Thyroid gland (tissue), 4 donors: ENCODE measurements at regions not wholly inside any gene's neighbourhood (a gene's known extent, or its start where the extent isn't known, plus 50 kb on each side); places are given as distances from the start of the nearest gene placed in this dataset.

ENCODE experiments used
- DNase-seq, 2 donors: peaks; one replicate each; pipeline ENCODE4 v3.0.0-alpha.2; 2019
- H3K27ac ChIP-seq, 3 donors: fragments of 200-600 bp; sonication (generic); 1 replicate in 2 of 3; 2 replicates in 1 of 3; pipeline ENCODE4 v1.5.1; 2016 to 2019; ENCODE audit warnings: mild to moderate bottlenecking in 1 of 3, moderate library complexity in 1 of 3
- H3K27me3 ChIP-seq: fragments of 200-600 bp; sonication (generic); one replicate; pipeline ENCODE4 v1.5.1; 2019
- H3K36me3 ChIP-seq, 2 donors: fragments of 200-600 bp; sonication (generic); one replicate each; pipeline ENCODE4 v1.5.1; 2016 to 2019
- H3K4me1 ChIP-seq, 2 donors: fragments of 200-600 bp; sonication (generic); one replicate each; pipeline ENCODE4 v1.5.1; 2017 to 2019
- H3K4me3 ChIP-seq, 3 donors: fragments of 200-600 bp; sonication (generic); replicated peaks in 1 of 3; 1 replicate in 2 of 3; 2 replicates in 1 of 3; pipeline ENCODE4 v1.5.1; 2016; ENCODE audit warnings: mild to moderate bottlenecking in 1 of 3
- H3K9me3 ChIP-seq: fragments of 200-600 bp; sonication (generic); one replicate; pipeline ENCODE4 v1.5.1; 2017
- POLR2A ChIP-seq, 2 donors: fragments of 450-650 bp; IDR thresholded peaks; one replicate each; pipeline ENCODE4 v1.6.1; 2017; ENCODE audit warnings: antibody characterized with exemption in 2 of 2, mild to moderate bottlenecking in 2 of 2, moderate library complexity in 1 of 2
- WGBS, 2 donors: methylation state at CpG; one replicate each; pipeline ENCODE4 v1.1.5; 2017; 5-methylcytosine and 5-hydroxymethylcytosine counted together
- intact Hi-C: fragments of 100-400 bp; cut with DNase I; formaldehyde crosslinking; loops from one replicate; pipeline ENCODE4 v1.15.1; 2023
- TF ChIP-seq, protein P1 (sequence below), 6 experiments: fragments of 200-600 bp in 3 of 6; fragments of 450-650 bp in 3 of 6; sonication (generic) in 3 of 6; IDR thresholded peaks; one replicate each; pipeline ENCODE4 v1.5.1; 2016 to 2019; ENCODE audit warnings: antibody characterized with exemption in 6 of 6, mild to moderate bottlenecking in 2 of 6, inconsistent platforms in 1 of 6, moderate library complexity in 1 of 6

GRCh38 chr6:16063580-16063979, 65.3 kb upstream of the MYLIP start:
- H3K36me3 ChIP-seq: no peaks in the 10 kb centered on the region
- no peak overlapping the region for H3K27ac ChIP-seq
- H3K4me1 ChIP-seq: no peaks in the 10 kb centered on the region
- no peak overlapping the region for H3K4me3 ChIP-seq
- TF ChIP-seq, protein P1, sequence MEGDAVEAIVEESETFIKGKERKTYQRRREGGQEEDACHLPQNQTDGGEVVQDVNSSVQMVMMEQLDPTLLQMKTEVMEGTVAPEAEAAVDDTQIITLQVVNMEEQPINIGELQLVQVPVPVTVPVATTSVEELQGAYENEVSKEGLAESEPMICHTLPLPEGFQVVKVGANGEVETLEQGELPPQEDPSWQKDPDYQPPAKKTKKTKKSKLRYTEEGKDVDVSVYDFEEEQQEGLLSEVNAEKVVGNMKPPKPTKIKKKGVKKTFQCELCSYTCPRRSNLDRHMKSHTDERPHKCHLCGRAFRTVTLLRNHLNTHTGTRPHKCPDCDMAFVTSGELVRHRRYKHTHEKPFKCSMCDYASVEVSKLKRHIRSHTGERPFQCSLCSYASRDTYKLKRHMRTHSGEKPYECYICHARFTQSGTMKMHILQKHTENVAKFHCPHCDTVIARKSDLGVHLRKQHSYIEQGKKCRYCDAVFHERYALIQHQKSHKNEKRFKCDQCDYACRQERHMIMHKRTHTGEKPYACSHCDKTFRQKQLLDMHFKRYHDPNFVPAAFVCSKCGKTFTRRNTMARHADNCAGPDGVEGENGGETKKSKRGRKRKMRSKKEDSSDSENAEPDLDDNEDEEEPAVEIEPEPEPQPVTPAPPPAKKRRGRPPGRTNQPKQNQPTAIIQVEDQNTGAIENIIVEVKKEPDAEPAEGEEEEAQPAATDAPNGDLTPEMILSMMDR (IDR thresholded peaks at IDR 0.05): no peak
- TF ChIP-seq POLR2A (IDR thresholded peaks at IDR 0.05): no peak
- intact Hi-C loops: no loop called here
- 84 to 96% methylated on average over 1 of the region's 1 CpG for WGBS, 2 donors
- no peaks in the 10 kb centered on the region for H3K9me3 ChIP-seq
- H3K27me3 ChIP-seq: no peaks in the 10 kb centered on the region
- no peak for DNase-seq

- WGBS, 2 donors: 93 to 97% methylated on average over 2 of the region's 2 CpGs
- H3K9me3 ChIP-seq: no peaks in the 10 kb centered on the region
- no peaks in the 10 kb centered on the region for H3K4me1 ChIP-seq
- TF ChIP-seq, protein P1 (IDR thresholded peaks at IDR 0.05): no peak
- no peak for TF ChIP-seq POLR2A (IDR thresholded peaks at IDR 0.05)
- no peaks in the 10 kb centered on the region for H3K27me3 ChIP-seq
- no peaks in the 10 kb centered on the region for H3K36me3 ChIP-seq
- intact Hi-C loops: no loop called here
- no peak overlapping the region for H3K4me3 ChIP-seq
- DNase-seq: no peak
- H3K27ac ChIP-seq: no peak overlapping the region
These were observed 67.1 kb upstream of the MYLIP start for GRCh38 chr6:16061818-16062217.

- Histone ChIP-seq H3K4me3 (no peak overlapping the region), H3K27ac (no peak overlapping the region), H3K36me3 (no peaks in the 10 kb centered on the region), H3K4me1 (no peaks in the 10 kb centered on the region), H3K27me3 (no peaks in the 10 kb centered on the region), H3K9me3 (no peaks in the 10 kb centered on the region)
- TF ChIP-seq POLR2A (IDR thresholded peaks at IDR 0.05): no peak
- TF ChIP-seq, protein P1 (IDR thresholded peaks at IDR 0.05): no peak
- no peak for DNase-seq
- WGBS, 2 donors: 42 to 53% methylated on average over 3 of the region's 3 CpGs
- intact Hi-C loops: no loop called here
These were observed 68.8 kb upstream of the MYLIP start for GRCh38 chr6:16060039-16060438.

GRCh38 chr6:16059496-16059895, 69.4 kb upstream of the MYLIP start:
- TF ChIP-seq, protein P1 (IDR thresholded peaks at IDR 0.05): no peak
- no peak for TF ChIP-seq POLR2A (IDR thresholded peaks at IDR 0.05)
- H3K4me1 ChIP-seq: no peaks in the 10 kb centered on the region
- intact Hi-C loops: no loop called here
- 48 to 52% methylated on average over 7 of the region's 7 CpGs for WGBS, 2 donors
- no peak overlapping the region for H3K27ac ChIP-seq
- no peaks in the 10 kb centered on the region for H3K27me3 ChIP-seq
- H3K9me3 ChIP-seq: no peaks in the 10 kb centered on the region
- no peaks in the 10 kb centered on the region for H3K36me3 ChIP-seq
- no peak for DNase-seq
- no peak overlapping the region for H3K4me3 ChIP-seq

DNA sequence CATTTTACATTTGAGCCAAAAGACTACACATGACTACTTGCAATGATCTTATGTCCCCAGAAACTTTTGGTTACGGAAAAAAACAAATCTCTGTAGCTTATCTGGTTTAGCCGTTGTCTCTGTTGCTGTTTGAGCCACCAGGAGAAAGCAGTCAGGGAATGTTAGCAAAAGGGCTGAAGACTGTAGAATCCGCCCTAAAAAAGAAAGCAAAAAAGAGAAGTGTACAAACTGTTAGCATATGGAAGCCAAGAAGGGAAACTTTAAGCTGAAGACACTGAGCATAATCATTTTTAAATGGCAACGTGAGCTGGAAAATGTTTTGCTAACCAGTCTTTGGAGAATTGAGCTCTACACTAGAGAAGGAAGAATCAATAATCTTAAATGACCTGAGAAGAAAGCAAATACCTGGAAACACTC, 69.9 kb upstream of the MYLIP start:
- H3K27me3 ChIP-seq: no peaks in the 10 kb centered on the region
- no peak for DNase-seq
- H3K27ac ChIP-seq: no peak overlapping the region
- H3K36me3 ChIP-seq: no peaks in the 10 kb centered on the region
- H3K4me1 ChIP-seq: no peaks in the 10 kb centered on the region
- no peak for TF ChIP-seq POLR2A (IDR thresholded peaks at IDR 0.05)
- TF ChIP-seq, protein P1 (IDR thresholded peaks at IDR 0.05): no peak
- WGBS, 2 donors: 87 to 88% methylated on average over 4 of the region's 4 CpGs
- intact Hi-C loops: no loop called here
- no peak overlapping the region for H3K4me3 ChIP-seq
- H3K9me3 ChIP-seq: no peaks in the 10 kb centered on the region
